Fibroblast of skin of abdomen (primary cell): ENCODE measurements at regions not wholly inside any gene's neighbourhood (a gene's known extent, or its start where the extent isn't known, plus 50 kb on each side); places are given as distances from the start of the nearest gene placed in this dataset.
"Not testable (repeated sequence)": the region's sequence is repeated elsewhere in the genome, so short reads cannot be mapped to it uniquely, and the experiment has no call there.

Source experiments
- DNase-seq: peaks from one replicate; pipeline ENCODE4 v3.0.0-alpha.2; 2013

DNA sequence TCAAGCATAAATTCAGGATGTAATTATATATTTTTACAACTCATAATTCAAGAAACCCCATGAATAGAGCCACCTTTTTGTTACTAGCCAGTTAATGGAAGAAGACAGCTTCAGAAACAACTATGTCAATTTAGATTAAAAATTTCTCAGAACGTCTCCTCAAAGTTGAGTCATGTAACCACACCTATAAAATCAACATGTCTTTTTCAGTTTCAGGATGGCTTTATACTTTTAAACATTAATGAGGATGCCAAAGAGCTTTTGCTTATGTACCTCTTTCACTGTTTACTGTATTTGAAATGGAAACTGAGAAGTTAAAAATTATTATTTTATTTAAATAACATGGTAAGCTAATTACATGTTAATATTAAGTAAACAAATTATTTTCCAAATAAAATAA is 280.1 kb downstream of the PTH2R start:
- no peak for DNase-seq

- DNase-seq = not testable (repeated sequence)
Observed at GRCh38 chr2:208687720-208688119, 281.1 kb downstream of the PTH2R start.

- DNase-seq = no peak
Observed at GRCh38 chr2:208698114-208698513, 291.5 kb downstream of the PTH2R start.

DNA sequence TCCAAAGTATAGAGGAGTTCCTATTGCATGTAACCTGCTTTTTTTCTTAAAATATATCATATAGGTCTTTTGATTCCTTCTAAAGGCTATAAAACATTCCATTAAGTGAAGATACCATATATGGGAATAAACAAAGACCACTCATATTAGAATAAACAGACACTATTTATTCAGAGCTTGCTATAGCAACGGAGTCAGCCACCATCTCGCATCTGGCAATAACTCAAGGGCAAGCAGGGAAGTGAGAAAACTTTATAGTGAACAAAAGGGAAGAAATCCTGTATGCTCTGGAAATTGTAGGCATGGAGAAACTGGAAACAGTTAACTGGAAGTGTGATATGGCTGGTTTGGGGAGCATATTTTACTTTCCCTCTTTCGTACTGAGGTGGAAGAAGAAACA is 301.9 kb downstream of the PTH2R start:
- DNase-seq = no peak

GRCh38 chr2:208711598-208711997 is 305.0 kb downstream of the PTH2R start:
- no peak for DNase-seq

GRCh38 chr2:208713066-208713745 is 306.6 kb downstream of the PTH2R start:
- no peak for DNase-seq

GRCh38 chr2:208718828-208719227 is 312.2 kb downstream of the PTH2R start:
- no peak for DNase-seq

- DNase-seq = no peak
Observed at GRCh38 chr2:208722731-208723130, 316.1 kb downstream of the PTH2R start.

DNA sequence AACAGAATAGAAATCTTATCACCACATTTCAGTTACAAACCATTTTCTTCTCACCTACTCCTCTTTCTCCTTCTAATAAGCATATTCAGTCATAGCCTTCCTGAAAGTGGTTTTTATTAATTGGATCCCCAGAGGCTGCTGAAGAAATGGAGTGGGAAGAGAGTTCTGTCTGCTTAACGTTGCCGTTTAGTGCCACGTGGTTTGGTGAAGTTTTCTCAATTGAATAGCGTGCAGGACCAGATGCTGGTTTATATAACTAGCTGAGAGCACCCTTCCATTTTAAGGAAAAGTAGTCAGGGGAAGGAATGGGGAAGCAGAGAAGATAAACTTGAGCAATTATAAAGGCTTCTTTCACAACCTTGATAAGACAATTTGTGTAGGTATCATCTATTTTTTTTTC is 318.7 kb downstream of the PTH2R start:
- no peak for DNase-seq

DNA sequence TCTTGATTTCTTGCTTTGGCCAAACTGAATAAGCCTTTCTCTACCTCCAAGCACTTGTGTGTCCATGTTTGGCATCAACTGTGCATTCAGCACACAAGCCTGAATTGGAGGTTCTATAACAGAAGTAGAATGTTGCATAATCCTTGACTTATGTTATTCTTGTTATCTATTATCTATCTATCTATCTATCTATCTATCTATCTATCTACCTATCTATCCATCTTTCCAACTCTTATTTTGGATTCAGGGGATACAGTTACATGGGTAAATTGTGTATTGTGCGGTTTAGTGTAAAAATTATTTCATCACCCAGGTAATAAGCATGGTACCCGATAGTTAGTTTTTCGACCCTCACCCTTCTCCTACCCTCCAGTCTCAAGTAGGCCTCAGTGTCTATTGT is 319.6 kb downstream of the PTH2R start:
- DNase-seq = no peak

- DNase-seq = not testable (repeated sequence)
Observed at GRCh38 chr2:208751663-208752415, 345.2 kb downstream of the PTH2R start.

DNA sequence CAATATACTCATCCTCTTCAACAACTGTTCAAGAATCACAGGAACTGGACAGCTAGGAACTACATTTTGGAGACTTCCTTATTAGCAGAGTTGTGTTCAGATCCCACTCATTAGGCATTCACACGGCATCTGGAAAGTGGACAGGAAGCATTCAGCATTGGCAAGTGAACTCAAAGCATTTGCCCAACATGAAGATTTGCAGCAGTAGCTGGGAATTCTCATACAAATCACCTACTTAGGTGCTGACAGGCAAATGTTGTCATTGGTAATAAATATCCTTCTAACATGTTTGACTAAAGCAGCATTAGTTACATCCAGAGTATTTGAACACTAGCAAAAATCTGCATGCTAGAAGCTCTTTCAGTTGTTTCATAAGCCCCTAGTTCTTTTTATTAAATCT is 350.8 kb downstream of the PTH2R start:
- DNase-seq = no peak

- not testable (repeated sequence) for DNase-seq
Observed at GRCh38 chr2:208773074-208773473, 366.5 kb downstream of the PTH2R start.

DNA sequence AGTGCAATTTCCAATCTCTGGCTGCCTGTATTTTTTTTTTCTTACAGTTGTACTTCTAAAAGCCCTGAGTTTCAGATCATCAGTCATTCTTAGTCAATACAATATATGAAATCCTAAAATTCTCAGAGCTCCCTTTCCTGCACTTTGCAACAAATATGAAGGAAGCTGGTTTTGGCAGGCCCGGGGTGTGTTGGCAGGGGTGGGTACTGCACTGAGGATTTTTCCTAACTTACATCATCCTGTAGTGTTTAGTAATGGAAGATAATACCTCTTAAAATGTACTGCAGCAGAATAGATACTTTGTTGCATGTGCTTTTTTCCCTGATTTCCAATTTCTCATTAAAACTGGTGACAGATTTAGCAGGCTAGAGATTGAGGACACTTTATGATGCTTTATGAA is 374.6 kb downstream of the PTH2R start:
- DNase-seq = no peak

GRCh38 chr2:208782097-208782496 is 375.5 kb downstream of the PTH2R start:
- DNase-seq = no peak

DNA sequence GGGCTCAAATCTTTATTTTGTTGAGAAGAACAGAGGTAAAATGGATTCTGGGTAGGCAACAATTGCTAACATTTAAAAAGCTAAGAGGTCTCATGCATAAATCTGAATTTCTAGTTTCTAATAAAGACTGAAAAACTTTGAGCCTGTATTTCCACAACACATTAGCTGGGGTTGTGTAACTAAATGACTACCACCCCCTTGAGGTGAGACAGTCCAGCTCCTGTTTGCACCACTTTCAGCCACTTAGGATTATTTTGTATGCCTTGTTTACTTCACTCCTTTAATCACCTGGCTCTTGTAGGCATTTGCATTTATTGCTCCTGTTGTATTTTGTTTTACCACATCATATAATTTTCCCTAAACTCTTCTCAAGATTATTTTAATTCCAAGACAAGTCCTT is 376.6 kb downstream of the PTH2R start:
- no peak for DNase-seq

GRCh38 chr2:208784774-208785173 is 378.2 kb downstream of the PTH2R start:
- not testable (repeated sequence) for DNase-seq

DNA sequence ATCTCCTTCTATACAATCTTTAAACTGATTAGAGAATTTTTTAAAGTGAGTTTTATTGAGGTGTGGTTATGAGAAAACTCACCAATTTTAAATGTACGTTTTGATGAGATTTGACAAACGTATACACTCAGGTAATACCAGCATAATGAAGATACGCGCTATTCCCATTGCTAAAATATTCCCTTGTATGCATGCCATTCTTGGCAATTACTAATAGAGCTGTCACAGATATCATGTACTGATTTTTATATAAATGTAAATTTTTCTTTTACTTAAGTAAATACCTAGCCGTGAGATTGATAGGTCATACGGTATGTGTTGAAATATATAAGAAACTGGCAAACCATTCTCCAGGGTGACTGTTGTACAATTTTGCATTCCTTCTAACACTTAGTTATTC is 384.7 kb downstream of the PTH2R start:
- no peak for DNase-seq

DNA sequence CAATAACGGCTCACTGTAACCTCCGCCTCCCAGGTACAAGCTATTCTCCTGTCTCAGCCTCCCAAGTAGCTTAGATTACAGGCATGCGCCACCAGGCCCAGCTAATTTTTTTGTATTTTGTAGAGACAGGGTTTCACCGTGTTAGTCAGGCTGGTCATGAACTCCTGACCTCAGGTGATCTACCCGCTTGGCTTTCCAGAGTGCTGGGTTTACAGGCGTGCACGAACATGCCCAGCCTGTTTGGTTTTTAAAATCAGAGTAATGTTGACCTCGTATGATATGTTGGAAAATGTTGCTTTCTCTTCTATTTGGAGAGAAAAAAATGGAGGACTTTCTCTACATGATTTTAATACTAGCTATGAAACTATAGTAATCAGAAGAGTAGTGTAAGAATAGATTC is 386.2 kb downstream of the PTH2R start:
- DNase-seq = no peak

DNA sequence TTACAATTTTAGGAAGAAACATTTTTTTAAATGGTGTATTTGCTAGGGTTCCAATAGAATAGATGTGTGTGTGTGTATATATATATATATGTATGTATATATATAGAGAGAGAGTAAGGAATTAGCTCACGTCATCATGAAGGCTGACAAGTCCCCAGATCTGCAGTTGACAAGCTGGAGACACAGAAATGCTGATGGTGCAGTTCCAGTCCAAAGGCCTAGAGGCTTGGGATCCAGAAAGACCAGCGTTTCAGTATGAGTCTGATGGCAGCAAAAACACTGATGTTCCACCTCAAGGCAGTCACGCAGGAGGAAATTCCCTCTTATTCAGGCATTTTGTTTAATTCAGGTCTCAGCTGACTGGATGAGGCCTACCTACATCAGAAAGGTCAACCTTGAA is 386.8 kb downstream of the PTH2R start:
- no peak for DNase-seq

GRCh38 chr2:208794288-208794975 is 387.8 kb downstream of the PTH2R start:
- no peak for DNase-seq

GRCh38 chr2:208798698-208799097 is 392.1 kb downstream of the PTH2R start:
- no peak for DNase-seq

- no peak for DNase-seq
Observed at GRCh38 chr2:208799397-208799796, 392.8 kb downstream of the PTH2R start.

DNA sequence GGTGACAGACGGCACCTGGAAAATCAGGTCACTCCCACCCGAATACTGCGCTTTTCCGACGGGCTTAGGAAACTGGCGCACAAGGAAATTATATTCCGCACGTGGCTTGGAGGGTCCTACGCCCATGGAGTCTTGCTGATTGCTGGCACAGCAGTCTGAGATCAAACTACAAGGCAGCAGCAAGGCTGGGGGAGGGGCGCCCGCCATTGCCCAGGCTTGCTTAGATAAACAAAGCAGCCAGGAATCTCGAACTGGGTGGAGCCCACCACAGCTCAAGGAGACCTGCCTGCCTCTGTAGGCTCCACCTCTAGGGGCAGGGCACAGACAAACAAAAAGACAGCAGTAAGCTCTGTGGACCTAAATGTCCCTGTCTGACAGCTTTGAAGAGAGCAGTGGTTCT is 394.3 kb downstream of the PTH2R start:
- not testable (repeated sequence) for DNase-seq
